Skin of body (tissue), 1 donor: ENCODE measurements at regions not wholly inside any gene's neighbourhood (a gene's known extent, or its start where the extent isn't known, plus 50 kb on each side); places are given as distances from the start of the nearest gene placed in this dataset.

Source experiments
- DNase-seq: peaks from one replicate; lab custom pipeline; 2025; lab: John Stamatoyannopoulos, UW

DNA sequence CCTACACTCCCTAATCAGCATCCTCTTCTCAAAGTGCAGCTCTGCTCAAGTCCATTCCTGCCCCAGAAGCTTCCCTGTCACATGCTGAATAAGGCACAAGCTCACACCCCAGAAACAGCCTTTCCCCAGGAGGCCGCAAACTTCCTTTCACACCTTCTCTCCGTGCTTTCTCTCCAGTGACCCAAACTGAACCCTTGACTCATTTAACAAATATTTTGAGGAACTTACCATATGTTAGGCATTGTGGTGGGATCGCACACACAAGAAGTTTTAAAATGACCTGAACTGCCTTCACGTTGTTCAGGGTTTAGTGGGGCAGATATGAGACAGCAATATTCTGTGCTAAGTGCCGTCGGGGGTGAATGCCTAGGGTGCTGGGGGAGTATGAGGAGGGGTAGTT, 161.3 kb downstream of the INSIG2 start:
- DNase-seq: no peak

DNA sequence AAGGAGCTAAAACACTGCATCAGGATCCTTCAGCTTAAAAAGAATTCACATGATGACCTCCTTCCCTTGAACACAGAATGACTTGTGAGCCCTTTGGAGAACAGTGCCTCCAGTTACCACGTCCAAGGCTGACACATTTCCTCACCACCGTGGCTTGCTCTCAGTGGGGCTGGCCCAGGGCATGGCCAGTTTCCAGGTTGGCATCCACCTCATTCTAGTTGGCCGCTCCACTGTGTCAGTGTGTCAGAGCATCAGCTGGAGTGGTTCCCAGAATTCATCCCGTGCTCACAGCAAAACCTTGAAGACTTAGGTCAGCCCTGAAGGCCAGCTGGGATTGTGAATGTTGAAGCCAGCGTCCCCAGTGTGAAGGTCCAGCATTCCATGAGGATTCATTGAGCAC, 158.5 kb downstream of the INSIG2 start:
- DNase-seq: no peak

DNA sequence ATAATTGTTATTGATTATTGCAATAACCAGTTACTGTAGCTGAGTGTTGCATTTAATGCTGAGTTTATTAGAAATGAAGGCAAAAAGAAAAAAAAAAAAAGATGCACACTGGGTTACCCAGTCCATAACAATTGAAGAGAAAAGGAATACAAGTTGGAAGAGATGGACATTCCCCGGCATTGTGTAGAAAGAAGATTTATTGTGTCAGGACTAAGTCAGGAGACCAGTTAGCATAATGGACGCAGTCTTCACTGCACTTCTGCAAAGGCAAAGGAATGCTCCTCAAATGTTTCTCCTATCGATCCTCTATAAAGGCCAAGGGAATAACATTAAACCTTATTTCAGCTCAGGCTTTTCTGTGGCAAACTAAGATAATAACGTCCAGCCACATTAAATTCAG, 157.8 kb downstream of the INSIG2 start:
- DNase-seq: no peak

DNA sequence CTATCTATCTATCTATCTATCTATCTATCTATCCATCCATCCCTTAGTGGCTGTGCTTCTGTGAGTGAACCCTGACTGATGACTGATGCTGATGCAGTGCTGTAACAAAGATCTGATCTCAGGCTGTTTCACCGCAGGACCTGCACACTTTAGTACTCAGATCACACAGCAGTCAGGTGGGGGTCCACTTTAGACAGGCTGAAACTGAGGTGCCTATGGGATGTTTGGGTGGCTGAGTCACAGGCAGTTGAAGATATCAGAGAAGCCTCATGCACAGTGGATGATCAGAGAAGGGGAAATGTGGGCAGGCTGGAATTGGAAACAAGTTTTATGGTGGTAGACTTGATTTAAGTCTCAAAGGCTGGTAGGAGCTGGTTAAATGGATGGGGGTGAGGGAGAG, 156.4 kb downstream of the INSIG2 start:
- DNase-seq: no peak

DNA sequence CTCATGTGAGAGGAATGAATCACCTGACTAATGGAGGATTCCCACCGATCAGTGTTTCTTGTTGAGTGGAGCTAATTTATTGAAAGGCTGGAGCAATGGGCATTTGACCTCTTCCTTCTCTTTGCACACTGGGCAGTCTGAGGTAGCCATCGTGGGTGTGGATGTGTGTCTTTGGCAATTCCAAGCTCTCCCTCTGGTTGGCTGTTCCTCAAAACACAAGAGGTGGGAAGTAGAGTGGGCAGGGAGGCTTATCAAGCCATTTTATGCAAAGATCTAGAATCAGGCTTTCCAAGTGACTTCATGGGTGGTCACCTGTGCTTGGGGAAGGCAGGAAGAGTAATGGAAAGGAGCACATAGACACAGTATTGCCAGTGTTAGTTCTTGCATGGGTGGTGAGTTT, 154.8 kb downstream of the INSIG2 start:
- no peak for DNase-seq

DNA sequence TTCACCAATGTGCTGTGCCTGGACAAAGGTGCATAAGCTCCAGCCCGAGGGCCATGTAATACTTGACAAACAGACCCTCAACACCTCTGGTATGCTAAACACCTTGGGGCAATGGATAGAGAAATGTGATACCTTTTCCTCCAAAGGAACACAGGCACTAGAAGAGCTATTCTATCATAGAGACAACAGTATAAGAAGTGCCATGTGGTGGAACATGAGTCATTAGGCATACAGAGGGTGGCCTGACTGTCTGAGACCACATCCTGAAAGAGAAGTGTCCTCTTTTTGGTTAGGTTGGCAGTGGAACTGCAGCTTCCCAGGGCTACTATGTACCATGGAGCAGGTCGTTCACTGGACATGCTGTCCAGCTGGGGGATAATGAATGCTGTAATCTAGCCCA, 153.9 kb downstream of the INSIG2 start:
- DNase-seq: no peak

DNA sequence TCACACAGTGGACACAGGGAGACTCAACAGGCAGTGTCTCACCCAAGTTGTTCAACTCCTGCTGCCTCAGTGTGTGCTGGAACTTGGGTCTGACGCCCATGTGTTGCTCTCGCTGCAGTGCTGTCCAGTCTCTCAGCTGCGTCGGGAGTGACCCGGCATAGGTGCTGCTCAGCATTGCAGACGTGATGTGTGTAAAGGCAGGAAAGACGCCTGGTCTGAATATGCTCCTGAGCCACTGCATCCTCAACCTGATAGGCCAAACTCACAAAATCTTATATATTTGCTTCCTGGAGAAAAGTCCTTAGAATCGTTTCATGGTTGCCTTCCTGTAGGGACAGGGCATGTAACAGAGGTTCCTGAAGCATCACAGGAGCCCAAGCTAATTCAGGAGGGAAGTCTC, 152.9 kb downstream of the INSIG2 start:
- DNase-seq: no peak

DNA sequence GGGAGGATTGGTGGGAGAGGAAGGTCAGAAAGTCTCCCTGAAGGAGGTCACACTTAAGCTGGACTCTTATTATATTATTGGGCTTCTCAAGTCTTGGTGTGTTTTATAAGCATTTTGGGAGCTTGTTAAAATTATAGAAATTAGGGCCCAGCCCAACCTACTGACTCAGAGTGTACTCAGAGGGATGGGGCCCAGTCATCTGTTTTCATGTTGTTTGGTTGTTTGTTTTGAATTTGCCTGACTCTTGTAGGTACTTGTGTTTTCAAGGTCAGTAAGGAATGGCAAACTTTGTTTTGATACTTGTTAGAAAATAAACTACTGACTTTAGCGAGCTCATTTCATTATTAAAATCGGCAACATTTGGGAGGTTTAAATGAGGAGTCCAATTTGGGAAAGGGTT, 152.0 kb downstream of the INSIG2 start:
- no peak for DNase-seq

DNA sequence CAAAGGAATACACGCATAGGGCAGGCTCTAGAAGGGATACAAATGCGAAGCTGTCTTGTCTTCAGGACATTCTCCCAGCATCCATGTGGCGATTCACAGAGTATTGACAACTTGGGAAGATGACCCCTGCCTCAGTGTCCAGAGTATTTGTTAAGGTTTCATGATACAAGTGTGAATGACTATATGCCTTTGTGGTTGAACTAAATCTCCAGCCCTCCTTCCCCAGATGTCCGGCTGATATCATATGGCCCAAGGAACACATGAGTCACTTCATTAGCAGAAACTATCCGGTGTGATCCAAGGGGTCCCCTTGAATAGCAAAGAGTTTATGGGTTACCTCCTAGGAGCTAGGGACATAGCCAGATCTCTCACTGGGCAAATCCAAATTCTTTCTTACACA, 151.0 kb downstream of the INSIG2 start:
- no peak for DNase-seq

DNA sequence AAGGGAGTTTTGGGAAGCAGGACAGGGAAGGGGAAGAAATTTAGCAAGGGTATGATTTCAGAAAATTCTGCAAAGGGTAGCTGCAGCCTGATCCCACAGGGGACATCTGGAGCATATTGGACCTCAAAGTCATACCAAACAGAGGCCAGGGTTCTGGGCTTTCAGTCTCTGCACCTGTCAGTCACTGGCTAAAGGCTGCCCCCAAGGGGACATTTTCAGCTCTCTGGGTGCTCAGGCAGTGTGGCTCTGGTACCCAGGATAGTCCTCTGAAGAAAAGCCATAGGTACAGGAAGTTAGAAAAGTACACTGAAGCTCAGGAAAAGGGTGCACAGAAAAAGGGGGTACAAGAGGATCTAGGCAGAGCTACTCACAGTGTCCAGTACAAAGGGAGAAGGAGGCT, 149.2 kb downstream of the INSIG2 start:
- no peak for DNase-seq

DNA sequence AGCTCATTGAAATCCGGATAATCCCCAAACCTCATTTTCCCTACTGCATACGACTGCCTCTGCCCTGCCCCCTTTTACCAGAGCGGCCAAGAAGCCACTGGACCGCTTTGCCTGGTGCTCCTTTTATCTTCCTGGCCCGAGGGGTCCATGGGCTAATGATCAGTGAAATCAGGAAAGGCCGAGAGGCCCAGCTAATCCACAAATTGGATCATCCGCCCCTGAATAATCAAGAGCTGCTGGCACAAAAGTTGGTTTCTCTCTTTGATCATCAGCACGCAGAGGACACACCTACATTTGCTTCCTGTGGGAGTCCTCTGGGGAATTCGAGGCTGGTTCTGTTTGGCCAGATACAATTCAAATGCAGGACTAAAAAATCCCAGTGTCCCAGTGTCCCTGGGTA, 144.5 kb downstream of the INSIG2 start:
- no peak for DNase-seq

DNA sequence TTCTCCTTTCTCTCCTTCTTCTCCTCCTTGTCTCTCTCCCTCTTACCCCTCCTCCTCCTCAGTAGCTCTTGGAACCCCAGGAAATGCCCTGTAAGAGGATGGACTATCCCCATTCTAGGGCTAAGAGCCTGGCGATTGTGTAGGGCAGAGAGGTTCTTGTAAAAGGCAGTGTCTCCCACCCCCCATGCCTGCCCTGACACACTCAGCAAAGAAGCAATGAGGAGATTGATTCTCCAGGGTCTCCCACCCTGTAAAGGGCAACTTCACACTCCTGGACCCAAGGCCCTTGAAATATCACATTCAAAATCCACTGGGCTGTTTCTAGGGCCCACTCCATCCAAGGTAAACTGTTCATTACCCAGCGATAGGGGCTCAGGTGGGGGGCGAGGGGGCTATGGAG, 144.1 kb downstream of the INSIG2 start:
- DNase-seq: no peak

DNA sequence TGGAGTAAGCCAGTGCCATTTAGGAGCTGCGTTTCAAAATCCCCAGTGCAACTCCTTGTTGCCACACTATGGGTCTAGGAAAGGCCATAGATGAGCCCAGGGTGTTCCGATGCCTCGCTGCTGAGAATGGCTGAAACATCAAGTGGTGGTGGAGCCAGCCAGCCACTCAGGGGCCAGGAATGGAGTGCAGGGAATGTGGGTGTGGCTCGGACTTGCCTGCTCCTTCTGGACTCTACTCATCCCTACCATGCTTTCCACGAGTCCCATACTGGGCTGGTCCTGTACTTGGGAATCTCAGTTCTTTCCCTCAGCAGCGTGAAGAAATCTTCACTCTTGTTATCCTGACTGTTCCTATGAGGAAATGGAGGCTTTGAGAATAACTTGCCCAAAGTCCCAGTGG, 143.5 kb downstream of the INSIG2 start:
- DNase-seq: no peak

DNA sequence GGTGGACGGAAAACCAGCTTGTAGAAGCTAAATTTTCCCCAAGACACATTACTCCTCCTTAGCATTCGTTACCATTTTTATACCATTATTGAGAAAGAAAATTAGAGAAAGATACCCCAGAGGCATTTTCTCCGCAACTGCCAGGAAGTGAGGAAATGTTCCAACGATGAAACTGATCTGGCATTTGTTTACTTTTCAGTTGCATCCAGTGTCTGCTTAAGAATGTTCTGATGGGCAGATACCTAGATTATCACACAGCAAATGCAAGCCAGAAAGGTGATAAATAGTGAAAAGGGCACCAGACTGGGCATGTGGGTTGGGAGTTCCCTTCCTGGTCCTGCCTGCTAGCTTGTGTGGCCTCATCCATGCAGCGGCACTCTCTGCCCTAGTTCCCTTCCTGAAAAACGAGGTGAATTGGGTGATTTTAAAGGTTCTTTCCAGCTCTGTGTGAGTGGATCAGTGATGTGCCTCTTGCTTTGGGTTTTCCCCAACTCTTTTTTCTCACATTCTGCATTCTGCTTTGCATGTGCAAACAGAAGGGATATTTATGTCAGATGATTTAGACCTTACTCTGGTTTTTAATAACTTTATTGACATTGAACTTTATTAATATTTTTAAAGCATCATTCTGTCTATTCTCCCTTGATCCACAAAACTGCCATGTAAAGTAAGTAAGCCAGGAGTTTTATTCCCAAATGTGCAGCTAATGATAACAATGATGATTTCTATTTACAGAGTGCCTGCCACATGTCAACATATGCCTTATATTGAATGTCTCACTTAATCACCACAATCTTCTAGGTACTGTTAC, 139.6 kb downstream of the INSIG2 start:
- DNase-seq: no peak

DNA sequence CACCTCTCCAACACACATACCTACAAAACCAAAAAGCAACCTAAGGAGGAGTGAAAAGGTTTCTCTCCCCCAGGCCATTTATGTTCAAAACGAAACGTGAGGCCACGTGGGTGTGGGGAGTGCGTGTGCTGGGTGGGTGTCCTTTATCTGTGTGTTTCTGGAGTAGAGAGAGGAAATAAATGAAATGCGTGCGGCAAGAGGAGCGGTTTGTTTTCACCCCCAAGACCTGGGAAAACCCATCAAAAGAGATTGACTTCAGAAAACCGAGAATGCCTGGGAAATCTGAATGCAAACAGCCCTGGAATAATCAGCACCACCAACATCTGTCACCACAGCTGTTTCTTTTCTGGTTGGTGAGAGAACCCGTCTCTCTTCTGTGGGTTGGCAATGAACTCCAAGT, 137.4 kb downstream of the INSIG2 start:
- peak; percentile 8 for DNase-seq

DNA sequence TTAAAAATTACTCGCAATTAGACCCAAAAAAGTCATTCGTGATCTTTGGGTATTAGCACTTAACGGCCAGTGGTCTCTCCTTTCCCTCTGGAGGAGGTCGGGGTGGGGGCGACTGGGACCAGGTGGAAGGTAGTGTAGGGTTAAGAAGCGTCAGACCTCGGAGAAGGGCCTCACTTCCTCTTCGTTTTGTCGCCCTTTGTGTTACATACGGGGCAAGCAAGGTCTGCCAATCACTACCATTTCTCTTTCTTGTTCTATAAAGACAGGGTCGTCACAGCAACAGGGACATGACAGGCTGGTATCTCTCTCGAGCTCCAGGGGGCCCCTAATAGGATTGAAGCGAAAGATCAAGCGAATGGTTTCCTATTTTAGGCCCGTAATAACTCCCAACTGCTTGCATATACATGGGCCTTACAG, 136.6 kb downstream of the INSIG2 start:
- no peak for DNase-seq

DNA sequence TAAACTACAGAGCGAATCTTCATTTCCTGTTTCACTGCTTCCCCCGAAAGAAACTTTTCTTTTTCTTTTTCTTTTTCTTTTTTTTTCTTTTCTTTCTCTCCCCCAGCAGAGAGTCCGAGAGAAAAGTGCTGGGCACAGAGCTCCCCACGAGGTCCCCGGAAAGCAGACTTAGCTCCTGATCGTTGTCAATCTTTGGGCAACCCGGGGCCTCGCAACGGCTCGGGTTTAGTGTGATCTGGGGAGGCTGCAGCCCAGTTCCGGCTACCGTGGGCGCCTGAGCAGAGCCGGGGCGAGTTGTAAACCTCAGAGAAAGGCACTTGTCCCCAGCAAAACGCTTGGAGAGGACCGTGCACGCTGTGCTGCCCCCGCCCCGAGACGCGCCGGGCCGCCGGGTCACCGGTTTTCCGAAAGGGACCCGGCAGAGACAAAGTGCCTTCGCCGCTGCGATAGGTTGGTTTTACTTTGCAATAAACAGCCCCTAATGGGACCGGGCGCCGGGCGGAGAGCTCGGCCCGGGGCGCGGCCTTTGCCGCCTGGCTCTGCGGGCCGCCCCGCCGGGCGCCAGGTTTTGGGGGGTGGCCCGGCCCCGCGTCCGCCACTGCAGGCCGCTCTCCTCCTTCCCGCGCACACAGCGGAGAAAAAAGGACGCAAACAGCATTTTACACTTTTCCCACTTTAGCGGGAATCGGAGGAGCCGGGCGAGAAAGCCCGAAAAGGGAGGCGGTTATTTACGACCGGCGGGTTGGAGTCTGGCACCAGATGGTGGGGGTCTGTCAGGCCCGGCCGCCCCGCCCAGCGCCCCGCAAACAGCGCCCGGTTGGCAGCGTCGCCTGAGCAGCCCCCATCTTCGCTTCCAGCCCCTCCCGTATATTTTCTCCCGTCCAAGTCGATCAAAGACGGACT, 136.0 kb downstream of the INSIG2 start:
- no peak for DNase-seq

DNA sequence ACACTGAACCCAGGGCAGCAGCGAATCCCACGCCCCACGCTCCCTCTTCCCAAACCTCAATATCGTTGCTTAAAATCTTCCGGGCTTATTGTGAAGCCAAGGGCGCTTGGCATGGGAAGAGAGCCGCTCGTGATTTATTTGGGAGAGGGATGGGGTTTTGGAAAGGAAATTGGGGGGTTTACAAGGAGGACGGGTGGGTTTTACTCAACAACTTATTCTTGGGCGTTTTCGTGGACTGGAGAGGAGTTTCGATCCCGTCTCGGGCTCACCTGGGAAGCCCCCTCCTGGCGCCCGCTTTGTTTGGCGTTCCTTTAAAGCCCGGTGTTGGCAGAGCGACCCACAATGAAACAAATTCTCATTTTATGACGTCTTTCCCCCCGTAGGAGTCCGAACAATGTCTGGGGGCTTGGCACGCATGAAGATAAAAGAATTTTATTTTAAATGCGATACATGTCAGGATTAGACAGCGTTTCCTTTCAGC, 135.3 kb downstream of the INSIG2 start:
- no peak for DNase-seq

DNA sequence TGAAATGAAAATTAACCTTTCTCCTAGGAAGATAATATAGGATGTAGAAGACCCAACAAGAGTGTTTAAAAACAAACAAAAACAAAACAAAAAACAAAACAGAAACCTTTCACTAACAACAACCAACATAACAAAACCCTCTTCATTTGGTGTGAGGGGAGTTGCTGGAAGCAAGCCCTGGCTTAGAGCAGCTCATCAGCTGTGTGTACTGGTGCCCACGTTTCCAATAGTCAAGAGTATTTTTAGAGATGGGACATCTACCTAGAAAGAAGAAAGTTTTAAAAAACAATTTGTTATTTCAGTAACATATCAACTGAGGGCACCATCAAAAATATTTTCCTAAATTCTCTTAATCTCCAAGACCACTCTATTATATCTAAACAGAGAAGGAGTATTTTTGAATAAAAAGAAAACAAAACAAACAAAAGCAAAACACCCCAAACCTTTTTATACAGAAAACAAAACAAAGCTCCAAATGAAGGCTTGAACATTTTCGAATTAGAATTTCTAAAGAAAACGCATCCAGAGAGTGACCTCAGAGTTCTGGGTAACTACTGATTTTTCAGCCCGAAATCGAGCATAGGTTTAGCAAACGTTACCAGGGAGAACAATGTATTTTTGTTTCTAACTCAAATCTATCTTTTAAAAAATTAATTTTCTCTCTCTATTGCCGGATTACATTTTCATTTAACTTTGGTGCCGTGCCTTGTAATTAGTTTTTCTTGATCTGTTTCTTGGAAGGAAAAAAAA, 134.6 kb downstream of the INSIG2 start:
- DNase-seq: no peak

DNA sequence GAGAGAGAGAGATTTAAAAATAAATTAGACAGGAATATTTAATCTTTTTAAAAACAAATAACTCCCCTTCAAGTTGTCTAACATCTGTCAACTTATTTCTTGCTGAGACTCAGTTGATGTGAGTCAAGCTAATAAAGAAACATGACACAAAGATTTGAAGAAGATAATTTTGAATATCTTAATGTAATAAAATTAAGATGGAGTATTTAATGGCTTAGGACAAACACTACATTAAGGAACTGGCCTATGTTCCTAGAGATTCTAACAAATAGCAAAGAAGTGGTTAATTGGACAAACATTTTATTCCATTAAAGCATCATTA, 134.0 kb downstream of the INSIG2 start:
- DNase-seq: no peak

DNA sequence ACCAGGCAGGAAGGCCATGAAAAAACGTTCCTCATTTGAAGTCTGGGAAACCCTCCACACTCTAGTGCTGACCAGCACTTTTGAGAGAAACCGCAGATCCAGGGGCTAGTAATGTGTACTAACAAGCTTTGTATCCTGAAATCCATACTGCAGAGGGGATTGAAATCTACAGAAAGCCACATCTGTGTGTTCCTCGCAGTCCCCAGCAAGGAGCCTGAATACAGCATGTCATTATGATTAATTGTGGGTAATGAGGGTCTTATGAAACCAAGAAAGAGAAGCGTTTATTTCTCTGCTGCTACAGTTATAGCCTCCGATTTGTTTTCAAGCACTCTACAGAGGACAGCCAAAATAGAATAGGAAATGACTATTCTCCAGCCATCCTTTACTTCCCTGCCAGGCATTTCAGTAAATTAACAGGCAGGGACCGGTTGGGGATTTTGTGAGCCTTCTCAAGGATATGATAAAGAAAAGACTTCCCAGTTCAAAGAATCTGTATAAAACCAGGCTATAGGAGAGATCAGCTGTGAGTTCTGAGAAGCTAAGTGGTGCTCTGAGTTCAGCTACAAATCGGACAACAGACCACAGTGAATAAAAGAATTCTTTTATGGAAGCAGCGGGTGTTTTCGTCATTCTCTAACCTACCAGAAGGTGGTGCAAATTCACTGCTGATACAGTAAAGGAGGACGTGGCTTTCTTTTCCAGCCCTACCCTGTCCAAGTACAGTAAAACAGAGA, 133.4 kb downstream of the INSIG2 start:
- DNase-seq: peak; percentile 83
